Uterus (tissue), 3 donors: ENCODE measurements at regions not wholly inside any gene's neighbourhood (a gene's known extent, or its start where the extent isn't known, plus 50 kb on each side); places are given as distances from the start of the nearest gene placed in this dataset.

ENCODE experiments used
- DNase-seq, 2 donors: peaks; one replicate each; pipeline ENCODE4 v3.0.0-alpha.2; 2019 to 2020
- H3K27ac ChIP-seq, 2 donors: fragments of 200-600 bp; sonication (generic); 1 replicate in 1 of 2; 2 replicates in 1 of 2; pipeline ENCODE4 v1.5.1; 2016 to 2018
- H3K27me3 ChIP-seq, 2 donors: fragments of 200-600 bp; sonication (generic); one replicate each; pipeline ENCODE4 v1.5.1; 2018 to 2019; ENCODE audit warnings: control low read depth in 1 of 2
- H3K36me3 ChIP-seq, 2 donors: fragments of 200-600 bp; sonication (generic); one replicate each; pipeline ENCODE4 v1.5.1; 2019; ENCODE audit warnings: control low read depth in 1 of 2
- H3K4me1 ChIP-seq, 2 donors: fragments of 200-600 bp; sonication (generic); one replicate each; pipeline ENCODE4 v1.5.1; 2018 to 2019; ENCODE audit warnings: control low read depth in 1 of 2
- H3K4me3 ChIP-seq, 2 donors: fragments of 200-600 bp; sonication (generic); 1 replicate in 1 of 2; 2 replicates in 1 of 2; pipeline ENCODE4 v1.5.1; 2018 to 2019; ENCODE audit warnings: mild to moderate bottlenecking in 1 of 2
- H3K9me3 ChIP-seq, 2 donors: fragments of 200-600 bp; sonication (generic); one replicate each; pipeline ENCODE4 v1.5.1; 2019; ENCODE audit warnings: control low read depth in 1 of 2
- POLR2A ChIP-seq, 2 donors: fragments of 450-650 bp; IDR thresholded peaks; one replicate each; pipeline ENCODE4 v1.6.1; 2016; ENCODE audit warnings: antibody characterized with exemption in 2 of 2, mild to moderate bottlenecking in 1 of 2, moderate library complexity in 1 of 2
- intact Hi-C: fragments of 100-400 bp; cut with DNase I; formaldehyde crosslinking; loops from one replicate; pipeline ENCODE4 v1.15.1; 2023; ENCODE audit warnings: low total_unique reads
- TF ChIP-seq, protein P1 (sequence below), 4 experiments: fragments of 200-600 bp in 2 of 4; fragments of 450-650 bp in 2 of 4; sonication (generic) in 2 of 4; IDR thresholded peaks; one replicate each; pipeline ENCODE4 v1.5.1; 2016 to 2019; ENCODE audit warnings: antibody characterized with exemption in 4 of 4, mild to moderate bottlenecking in 2 of 4, moderate library complexity in 1 of 4
- donor health status: DM: yes; HTN: yes; CAD: no.

DNA sequence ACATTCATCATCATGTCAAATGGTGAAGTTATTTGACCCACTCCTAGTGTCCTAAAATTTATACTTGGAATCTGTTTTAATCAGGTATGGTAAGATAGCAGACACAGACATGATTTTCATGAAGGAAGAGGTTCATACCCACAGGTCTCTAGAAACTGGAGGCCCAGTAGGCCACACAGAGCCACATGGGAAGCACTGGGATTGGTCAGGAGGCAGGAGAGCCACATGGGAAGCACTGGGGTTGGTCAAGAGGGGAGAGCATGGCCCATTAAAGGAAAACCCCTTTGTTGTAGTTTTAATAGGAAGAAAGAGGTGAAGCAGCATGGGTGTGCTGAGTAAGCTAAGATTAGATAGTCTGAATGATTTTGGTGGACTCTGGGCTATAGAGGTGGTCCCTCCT is 356.9 kb downstream of the MFSD1 start:
- intact Hi-C loops: no loop called here
- DNase-seq: no peak
- H3K27ac ChIP-seq: no peak overlapping the region
- H3K36me3 ChIP-seq: no peaks in the 10 kb centered on the region
- no peaks in the 10 kb centered on the region for H3K9me3 ChIP-seq
- TF ChIP-seq, protein P1, sequence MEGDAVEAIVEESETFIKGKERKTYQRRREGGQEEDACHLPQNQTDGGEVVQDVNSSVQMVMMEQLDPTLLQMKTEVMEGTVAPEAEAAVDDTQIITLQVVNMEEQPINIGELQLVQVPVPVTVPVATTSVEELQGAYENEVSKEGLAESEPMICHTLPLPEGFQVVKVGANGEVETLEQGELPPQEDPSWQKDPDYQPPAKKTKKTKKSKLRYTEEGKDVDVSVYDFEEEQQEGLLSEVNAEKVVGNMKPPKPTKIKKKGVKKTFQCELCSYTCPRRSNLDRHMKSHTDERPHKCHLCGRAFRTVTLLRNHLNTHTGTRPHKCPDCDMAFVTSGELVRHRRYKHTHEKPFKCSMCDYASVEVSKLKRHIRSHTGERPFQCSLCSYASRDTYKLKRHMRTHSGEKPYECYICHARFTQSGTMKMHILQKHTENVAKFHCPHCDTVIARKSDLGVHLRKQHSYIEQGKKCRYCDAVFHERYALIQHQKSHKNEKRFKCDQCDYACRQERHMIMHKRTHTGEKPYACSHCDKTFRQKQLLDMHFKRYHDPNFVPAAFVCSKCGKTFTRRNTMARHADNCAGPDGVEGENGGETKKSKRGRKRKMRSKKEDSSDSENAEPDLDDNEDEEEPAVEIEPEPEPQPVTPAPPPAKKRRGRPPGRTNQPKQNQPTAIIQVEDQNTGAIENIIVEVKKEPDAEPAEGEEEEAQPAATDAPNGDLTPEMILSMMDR (IDR thresholded peaks at IDR 0.05): no peak
- no peak for TF ChIP-seq POLR2A (IDR thresholded peaks at IDR 0.05)
- H3K4me3 ChIP-seq: no peak overlapping the region
- H3K27me3 ChIP-seq: no peaks in the 10 kb centered on the region
- no peaks in the 10 kb centered on the region for H3K4me1 ChIP-seq

DNA sequence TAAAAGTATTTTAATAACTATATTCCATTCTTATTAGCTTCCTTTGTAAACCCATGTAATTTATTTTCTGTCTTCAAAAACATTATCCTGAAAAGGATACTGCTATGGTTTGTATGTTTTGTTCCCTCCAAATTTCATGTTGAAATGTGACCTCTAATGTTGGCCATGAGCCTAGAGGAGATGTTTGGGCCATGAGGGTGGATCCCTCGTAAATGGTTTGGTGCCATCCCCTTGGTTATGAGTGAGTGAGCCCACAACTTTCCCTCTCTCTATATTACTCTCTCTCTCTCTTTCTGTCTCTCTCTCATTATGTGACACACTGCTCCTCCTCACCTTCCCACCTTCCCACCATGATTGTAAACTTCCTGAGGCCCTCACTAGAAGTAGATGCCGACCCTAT is 357.7 kb downstream of the MFSD1 start:
- Histone ChIP-seq H3K36me3 (no peaks in the 10 kb centered on the region), H3K27me3 (no peaks in the 10 kb centered on the region), H3K4me1 (no peaks in the 10 kb centered on the region), H3K4me3 (no peak overlapping the region), H3K27ac (no peak overlapping the region), H3K9me3 (no peaks in the 10 kb centered on the region)
- intact Hi-C loops: no loop called here
- no peak for DNase-seq
- TF ChIP-seq, protein P1 (IDR thresholded peaks at IDR 0.05): no peak
- TF ChIP-seq POLR2A (IDR thresholded peaks at IDR 0.05): no peak

DNA sequence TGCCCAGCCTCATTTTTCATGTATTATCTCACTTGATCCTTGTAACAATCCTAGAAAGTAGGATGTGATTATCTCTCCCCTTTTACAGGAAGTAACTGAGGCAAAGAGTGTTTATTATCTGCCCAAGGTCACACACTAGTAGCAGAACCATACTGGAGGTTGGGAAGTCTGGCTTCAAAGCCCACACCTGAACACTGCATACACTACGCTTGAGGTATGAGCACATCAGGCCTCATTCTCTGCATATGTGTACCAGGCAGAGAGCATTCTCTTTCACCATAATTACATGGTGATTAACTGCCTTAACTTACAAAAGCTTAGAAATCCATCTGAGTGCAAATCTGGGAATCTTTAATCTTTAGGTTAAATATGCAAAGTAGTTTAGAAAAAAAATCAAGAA is 361.8 kb downstream of the MFSD1 start:
- no peaks in the 10 kb centered on the region for H3K4me1 ChIP-seq
- TF ChIP-seq, protein P1 (IDR thresholded peaks at IDR 0.05): no peak
- TF ChIP-seq POLR2A (IDR thresholded peaks at IDR 0.05): no peak

DNA sequence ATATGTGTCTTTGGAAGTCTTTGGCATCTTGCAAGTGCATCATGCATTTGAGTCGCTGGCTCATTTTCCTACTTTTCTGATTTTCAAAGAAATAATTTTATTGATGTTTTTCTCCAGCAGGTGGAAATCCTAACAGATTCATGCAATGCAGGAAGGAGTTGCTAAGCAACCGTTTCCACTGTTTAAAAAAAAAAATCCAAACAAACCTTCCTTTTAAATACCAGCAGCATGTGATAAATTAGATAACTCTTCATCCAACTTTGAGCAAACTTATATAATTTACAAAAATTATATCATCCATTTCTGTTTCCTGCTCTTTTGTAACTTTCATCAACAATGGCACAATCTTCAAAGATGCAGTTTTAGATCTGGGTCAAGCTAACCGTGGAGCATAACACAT is 364.1 kb downstream of the MFSD1 start:
- Histone ChIP-seq H3K4me1 (no peaks in the 10 kb centered on the region), H3K27ac (no peak overlapping the region), H3K4me3 (no peak overlapping the region), H3K27me3 (no peaks in the 10 kb centered on the region), H3K9me3 (no peaks in the 10 kb centered on the region), H3K36me3 (no peaks in the 10 kb centered on the region)
- intact Hi-C loops: no loop called here
- no peak for TF ChIP-seq POLR2A (IDR thresholded peaks at IDR 0.05)
- TF ChIP-seq, protein P1 (IDR thresholded peaks at IDR 0.05): no peak
- DNase-seq: no peak

More for the DNA sequence above, 361.8 kb downstream of the MFSD1 start:
- Histone ChIP-seq H3K27me3 (no peaks in the 10 kb centered on the region), H3K9me3 (no peaks in the 10 kb centered on the region), H3K27ac (no peak overlapping the region), H3K4me3 (no peak overlapping the region), H3K36me3 (no peaks in the 10 kb centered on the region)
- intact Hi-C loops: no loop called here
- DNase-seq: no peak

DNA sequence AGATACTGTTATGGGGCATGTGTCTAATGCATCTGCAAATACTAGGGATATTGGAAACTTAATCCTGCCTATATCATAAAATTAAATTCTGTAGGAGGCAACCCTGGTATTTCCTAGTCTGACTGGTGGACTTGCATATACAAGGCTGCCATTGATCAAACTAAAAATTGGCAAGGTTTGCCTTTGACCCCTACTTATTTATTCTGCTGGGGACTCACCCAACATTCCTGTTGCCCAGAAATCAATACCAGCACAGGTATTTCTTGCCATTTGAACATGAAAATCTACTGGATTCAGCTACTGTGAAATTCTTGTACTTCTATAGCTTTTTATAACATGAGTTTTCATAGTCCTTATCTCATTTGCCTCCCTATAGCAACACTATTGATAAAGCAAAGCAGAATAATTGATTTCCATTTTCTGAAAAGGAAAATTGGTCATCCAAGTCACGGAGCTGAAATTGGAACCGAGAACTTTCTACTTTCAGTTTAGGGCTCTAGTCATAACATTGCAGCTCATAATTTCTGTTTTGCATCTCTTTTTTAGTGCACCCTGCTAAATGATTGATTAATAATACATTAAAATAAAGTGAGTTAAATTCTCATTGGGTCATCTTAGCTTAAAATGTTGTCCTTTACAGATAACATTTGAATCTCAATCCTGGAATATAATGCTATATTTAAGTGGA is 365.2 kb downstream of the MFSD1 start:
- Histone ChIP-seq H3K9me3 (no peaks in the 10 kb centered on the region), H3K36me3 (no peaks in the 10 kb centered on the region), H3K4me3 (no peak overlapping the region), H3K4me1 (no peaks in the 10 kb centered on the region), H3K27me3 (no peaks in the 10 kb centered on the region), H3K27ac (no peak overlapping the region)
- DNase-seq: no peak
- intact Hi-C loops: no loop called here
- TF ChIP-seq, protein P1 (IDR thresholded peaks at IDR 0.05): no peak
- no peak for TF ChIP-seq POLR2A (IDR thresholded peaks at IDR 0.05)
